ENCODE measurements at regions not wholly inside any gene's neighbourhood (a gene's known extent, or its start where the extent isn't known, plus 50 kb on each side); places are given as distances from the start of the nearest gene placed in this dataset.

DNA sequence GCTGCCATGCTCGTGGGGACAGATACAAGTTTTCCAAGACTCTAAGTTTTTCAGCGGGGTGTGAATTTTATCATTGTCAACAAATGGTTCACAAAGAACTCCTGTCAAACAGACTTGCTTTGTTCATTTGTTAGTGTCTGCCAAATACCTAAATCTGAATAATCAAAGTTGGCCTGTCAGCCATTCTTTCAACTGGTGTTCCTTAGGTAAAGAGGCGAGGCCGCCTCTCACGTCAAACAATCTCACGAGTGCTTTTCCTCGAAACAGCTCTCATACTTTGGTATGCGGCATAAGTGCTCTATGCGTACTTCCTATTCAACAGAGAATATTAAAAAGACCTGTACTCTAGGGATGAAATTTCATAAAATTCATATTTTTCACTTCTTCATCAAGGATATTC is 51.4 kb upstream of the KANK4 start:
- no peak for DNase-seq (ENCODE audit: low spot score)

DNA sequence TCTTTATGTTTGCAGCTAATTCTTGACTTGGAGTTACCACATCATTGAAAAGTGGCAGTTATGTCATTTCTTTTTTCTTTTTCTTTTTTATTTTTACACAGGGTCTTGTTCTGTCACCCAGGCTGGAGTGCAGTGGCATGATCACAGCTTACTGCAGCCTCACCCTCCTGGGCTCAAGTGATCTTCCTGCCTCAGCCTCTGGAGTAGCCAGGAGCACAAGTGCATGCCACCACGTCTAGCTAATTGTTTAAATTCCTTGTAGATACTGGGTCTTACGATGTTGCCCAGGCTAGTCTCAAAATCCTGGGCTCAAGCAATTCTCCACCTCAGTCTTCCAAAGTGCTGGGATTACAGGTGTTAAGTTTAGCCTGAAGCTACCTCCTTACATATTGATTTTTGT is 52.1 kb upstream of the KANK4 start:
- no peak for DNase-seq (ENCODE audit: low spot score)

DNA sequence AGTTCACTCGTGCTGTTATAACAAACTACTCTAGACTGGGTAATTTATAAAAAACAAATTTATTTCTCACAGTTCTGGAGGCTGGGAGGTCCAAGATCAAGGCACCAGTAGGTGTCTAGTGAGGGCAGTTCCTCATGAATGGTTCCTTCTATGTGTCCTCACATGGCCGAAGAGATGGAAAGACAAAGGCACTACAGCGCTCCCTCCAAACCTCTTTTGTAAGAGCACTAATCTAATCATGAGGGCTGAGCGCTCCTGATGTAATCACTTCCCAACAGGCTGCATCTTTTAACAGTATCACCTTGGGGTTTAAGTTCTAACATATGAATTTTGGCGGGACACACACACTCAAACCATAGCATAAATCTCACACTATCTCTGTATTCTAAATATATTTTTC is 54.0 kb upstream of the KANK4 start:
- no peak for DNase-seq (ENCODE audit: low spot score)

DNA sequence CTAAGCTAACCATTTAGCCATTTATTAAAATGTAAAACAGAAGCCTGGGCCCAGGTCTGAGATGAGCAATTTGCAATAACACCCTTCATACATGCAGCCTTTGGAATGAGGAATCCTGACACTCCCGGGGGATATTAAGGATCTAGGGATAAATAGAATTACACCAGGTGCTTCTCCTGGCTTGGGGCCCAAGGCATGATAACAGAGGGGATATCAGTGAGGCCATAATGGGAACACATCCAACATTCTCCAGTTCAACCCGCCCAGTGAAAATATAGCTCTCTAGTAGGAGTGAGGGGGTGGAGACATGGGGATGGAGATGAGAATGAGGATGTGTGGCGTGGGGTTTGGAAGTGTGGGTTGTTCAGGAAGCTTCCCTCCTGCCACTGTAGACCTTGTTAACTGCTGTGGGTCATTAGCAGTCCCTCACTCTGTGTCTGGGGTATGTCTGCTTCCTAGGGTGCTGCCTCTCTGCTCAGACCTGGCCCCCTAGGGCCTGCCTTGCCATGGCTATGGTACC is 57.9 kb upstream of the KANK4 start:
- no peak for DNase-seq (ENCODE audit: low spot score)

DNA sequence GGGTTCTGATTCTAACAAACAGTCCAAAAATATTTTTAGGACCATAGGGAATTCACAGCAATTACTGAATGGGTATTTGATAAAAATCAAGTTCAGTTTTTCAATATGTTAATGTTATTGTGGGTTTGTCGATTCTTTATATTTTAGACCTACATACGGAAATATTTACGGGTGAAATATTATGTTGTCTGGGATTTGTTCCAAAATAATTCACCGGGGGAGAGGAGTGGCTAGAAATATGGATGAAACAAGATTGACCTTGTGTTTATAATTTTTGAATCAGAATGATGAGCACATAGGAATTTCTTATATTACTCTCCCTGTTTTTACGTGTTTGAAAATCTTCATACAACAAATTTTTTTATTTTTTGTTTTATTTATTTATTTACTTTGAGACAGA is 56.7 kb upstream of the USP1 start:
- DNase-seq (ENCODE audit: low spot score): no peak

DNA sequence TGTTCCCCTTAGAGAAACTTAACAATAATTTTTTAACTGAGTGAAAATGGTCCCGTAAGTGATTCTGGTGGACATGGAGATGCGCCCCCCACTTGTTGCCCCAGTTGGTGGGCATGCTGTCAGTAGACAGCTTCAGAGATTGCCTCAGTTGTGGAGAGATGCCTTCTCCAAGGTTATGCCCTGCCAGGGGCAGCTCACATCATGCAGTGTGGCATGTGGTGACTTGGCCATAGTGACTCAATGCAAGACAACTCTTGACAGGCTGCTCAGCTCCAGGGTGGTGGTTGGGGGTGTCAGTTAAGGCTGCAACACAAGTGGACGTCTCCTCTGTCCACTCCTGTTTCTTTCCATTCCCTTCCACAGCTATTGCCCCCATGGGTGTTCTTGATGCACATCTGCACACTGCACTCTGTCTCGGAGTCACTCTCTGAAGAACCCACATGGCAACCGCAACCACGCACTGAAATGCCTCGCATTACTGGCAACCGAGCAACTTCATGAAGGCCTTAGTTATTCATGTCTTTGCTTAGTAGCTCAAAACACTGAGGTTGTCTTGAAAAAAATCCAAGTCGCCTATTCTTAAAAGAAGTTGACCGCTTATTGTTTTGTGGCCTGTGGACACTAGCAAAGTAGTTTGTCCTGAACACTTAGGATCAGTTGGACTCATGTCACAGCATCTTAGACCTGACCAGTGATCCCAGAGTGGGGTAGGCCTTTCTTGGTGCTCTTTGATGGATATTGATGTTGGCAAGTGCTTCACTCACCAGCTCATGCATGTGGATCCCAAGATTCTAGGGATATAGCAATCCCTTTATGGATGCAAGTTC is 54.8 kb upstream of the USP1 start:
- no peak for DNase-seq (ENCODE audit: low spot score)

DNA sequence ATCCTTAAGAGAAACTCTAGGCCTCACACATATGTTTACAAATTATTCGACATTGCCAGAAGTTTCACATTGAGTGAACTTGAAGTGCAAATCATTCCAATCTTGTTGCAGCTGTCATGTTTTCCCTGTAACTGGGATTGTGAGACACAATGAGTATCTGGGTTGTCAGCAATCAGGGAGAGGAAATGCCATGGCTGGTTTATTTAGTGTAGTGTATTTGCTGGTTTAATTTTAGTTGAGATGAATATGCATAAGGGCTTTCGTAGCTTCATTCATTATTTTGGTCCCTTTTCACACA is 54.2 kb upstream of the USP1 start:
- no peak for DNase-seq (ENCODE audit: low spot score)

DNA sequence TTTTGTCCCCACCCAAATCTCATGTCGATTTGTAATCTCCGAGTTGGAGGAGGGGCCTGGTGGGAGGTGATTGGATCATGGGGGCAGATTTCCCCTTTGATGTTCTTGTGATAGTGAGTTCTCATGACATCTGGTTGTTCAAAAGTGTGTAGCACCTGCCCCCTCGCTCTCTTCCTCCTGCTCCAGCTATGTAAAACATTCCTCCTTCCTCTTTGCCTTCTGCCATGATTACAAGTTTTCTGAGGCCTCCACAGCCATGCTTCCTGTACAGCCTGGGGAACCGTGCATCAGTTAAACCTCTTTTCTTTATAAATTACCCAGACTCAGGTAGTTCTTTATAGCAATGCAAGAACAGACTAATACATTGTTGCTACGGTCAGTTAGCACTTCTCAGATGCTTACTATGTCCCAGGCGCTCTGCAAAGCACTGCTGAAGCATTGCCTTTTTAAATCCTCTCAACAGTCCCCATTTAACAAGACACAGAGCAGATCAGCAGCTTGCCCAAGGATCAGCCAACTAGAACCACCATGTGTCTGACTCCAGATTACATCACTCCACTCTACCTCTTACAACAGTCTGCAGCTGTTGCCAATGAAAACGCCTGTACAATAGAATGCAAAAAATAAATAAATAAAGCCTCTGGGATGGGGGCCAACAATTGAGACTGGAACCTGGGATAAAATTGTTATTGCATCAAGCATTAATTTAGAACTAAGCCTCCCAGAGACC is 52.4 kb upstream of the USP1 start:
- peak; percentile 24 for DNase-seq (ENCODE audit: low spot score)

DNA sequence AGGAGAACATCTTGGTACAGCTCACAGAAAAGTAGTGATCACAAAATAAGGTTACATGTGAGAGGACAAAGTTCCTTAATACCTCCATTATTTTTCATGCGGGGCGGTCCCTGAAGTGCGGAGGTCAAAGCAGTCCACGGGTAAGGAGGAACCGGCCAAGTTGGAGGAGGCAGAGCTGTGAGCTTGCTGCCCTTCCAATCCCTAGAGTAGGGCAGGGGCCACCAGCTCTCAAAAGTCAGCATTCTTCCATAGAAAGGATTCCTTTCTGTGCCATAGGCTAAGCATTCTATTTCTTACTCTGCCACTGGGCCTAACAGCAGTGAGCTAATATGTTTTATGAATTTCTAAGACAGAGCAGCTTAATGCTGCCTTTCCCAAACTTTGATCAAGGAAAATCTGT is 50.9 kb upstream of the USP1 start:
- DNase-seq (ENCODE audit: low spot score): no peak

DNA sequence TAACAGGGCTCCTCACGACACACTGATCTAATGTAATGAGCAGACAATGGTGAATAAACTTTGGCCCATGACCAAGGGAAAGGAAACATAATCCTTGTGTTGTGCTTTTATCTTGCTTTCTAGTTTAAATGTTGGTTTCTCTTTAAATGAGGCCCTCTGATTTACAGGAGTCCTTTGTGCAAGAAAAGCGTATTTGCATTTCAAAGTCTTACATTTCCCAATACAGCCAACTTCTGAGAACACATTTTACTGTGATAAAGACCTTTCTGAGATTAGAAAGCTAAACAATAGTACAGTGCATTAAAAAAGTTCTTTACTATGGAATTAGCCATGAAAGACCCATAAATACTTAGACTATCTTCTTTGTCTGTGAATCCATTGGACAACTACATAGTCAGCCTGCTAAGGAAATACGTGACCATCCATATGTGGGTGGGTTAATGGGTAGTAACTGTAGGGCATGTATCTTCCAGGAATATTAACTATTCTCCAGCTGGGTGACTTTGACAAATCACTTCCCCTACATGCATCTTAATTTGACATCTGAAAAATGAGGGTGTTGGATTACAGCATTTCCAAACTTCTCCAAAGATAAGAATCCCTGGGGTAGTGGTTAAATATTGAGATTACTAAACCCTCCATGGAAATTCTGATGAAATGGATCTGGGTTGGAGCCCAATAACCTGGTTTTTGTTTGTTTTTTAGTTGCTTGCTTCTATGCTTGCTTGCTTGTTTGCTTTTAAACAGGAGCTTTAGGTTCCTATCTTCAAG is 50.3 kb upstream of the USP1 start:
- DNase-seq (ENCODE audit: low spot score): no peak

Data from hepatic stellate cell (primary cell).